Small intestine (tissue), 7 donors: ENCODE measurements at regions not wholly inside any gene's neighbourhood (a gene's known extent, or its start where the extent isn't known, plus 50 kb on each side); places are given as distances from the start of the nearest gene placed in this dataset.
"Not testable (repeated sequence)": the region's sequence is repeated elsewhere in the genome, so short reads cannot be mapped to it uniquely, and the experiment has no call there.

ENCODE experiments used
- DNase-seq, 2 donors: peaks; one replicate each; pipeline versions ENCODE4 v3.0.0 to v3.0.0-alpha.2; 2013
- FAIRE-seq: peaks from 2 replicates; lab custom pipeline; 2012; peaks lifted over from hg19 to GRCh38; lab: Jason Lieb, UNC
- H3K27ac ChIP-seq, 3 donors: one replicate each; pipeline ENCODE4 v1.5.1; 2013; ENCODE audit warnings: low read length in 2 of 3, mild to moderate bottlenecking in 2 of 3, control low read depth in 1 of 3, inconsistent platforms in 1 of 3, low read depth in 1 of 3, moderate library complexity in 1 of 3
- H3K27me3 ChIP-seq, 3 donors: one replicate each; pipeline ENCODE4 v1.6.1; 2013; ENCODE audit warnings: low read length in 3 of 3, inconsistent platforms in 1 of 3; ENCODE audit not compliant: control insufficient read depth in 3 of 3, insufficient read depth in 3 of 3
- H3K36me3 ChIP-seq, 3 donors: one replicate each; pipeline ENCODE4 v1.6.1; 2013; ENCODE audit warnings: low read length in 3 of 3, inconsistent platforms in 1 of 3, low read depth in 1 of 3, mild to moderate bottlenecking in 1 of 3, moderate library complexity in 1 of 3; ENCODE audit not compliant: control insufficient read depth in 3 of 3, insufficient read depth in 2 of 3
- H3K4me1 ChIP-seq, 3 donors: one replicate each; pipeline ENCODE4 v1.6.1; 2013; ENCODE audit warnings: low read length in 2 of 3, inconsistent platforms in 1 of 3, low read depth in 1 of 3, mild to moderate bottlenecking in 1 of 3, moderate library complexity in 1 of 3; ENCODE audit not compliant: control insufficient read depth in 3 of 3, insufficient read depth in 2 of 3
- H3K4me3 ChIP-seq, 3 donors: one replicate each; pipeline ENCODE4 v1.5.1; 2013; ENCODE audit warnings: low read length in 3 of 3, control low read depth in 1 of 3, inconsistent platforms in 1 of 3, low read depth in 1 of 3, mild to moderate bottlenecking in 1 of 3, moderate library complexity in 1 of 3
- H3K9me3 ChIP-seq, 2 donors: one replicate each; pipeline ENCODE4 v1.6.1; 2013; ENCODE audit warnings: low read depth in 1 of 2, low read length in 1 of 2; ENCODE audit not compliant: control insufficient read depth in 2 of 2, insufficient read depth in 1 of 2
- WGBS, 3 donors: extraction: QIAGEN DNeasy Blood & Tissue Kit; methylation state at CpG; one replicate each; pipeline ENCODE4 v1.1.7; 2013; 5-methylcytosine and 5-hydroxymethylcytosine counted together
- donor health status: healthy with polysubstance abuse.
- donor health status: control.
- donor health status: control.
- donor health status: Bipolar disorder and iron deficiency.
- donor health status: healthy.

- no peaks in the 10 kb centered on the region for H3K9me3 ChIP-seq
- 86 to 97% (median 88%) methylated on average over 1 of the region's 1 CpG for WGBS, 3 donors
- H3K36me3 ChIP-seq, result no peaks in the 10 kb centered on the region
- DNase-seq, result no peak
- H3K27me3 ChIP-seq, result no peaks in the 10 kb centered on the region
- H3K4me3 ChIP-seq, result no peak overlapping the region
- no peak for FAIRE-seq
- H3K27ac ChIP-seq, result no peak overlapping the region
- H3K4me1 ChIP-seq, result no peaks in the 10 kb centered on the region
These were observed 54.9 kb upstream of the NLGN1 start for GRCh38 chr3:173342679-173343078.

- H3K27me3 ChIP-seq, result no peaks in the 10 kb centered on the region
- H3K4me3 ChIP-seq, result no peak overlapping the region
- H3K27ac ChIP-seq, result no peak overlapping the region
- H3K9me3 ChIP-seq, result no peaks in the 10 kb centered on the region
- WGBS, 3 donors, result 45 to 53% (median 46%) methylated on average over 2 of the region's 2 CpGs
- no peak for FAIRE-seq
- H3K4me1 ChIP-seq, result no peaks in the 10 kb centered on the region
- no peaks in the 10 kb centered on the region for H3K36me3 ChIP-seq
- DNase-seq, result no peak
These were observed 56.9 kb upstream of the NLGN1 start for GRCh38 chr3:173340626-173341025.

DNA sequence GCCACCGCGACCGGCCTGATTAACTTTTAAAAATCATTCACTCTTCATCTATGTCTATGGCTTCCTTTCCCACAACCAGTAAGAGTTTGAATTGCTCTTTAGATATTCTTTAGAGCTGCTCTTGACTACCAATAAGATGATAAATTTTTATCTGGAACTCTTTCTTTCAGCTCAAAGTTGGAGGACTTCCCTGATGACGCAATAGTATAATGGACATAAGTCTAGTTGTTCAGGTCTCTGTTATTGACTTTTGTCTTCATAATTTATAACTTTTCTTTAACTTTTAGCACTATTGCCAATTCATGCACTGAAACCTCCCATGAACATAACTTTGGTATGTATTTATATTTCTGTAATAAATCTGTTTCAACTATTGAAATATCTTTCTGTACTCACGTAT lies 61.3 kb upstream of the NLGN1 start:
- H3K4me1 ChIP-seq, result no peaks in the 10 kb centered on the region
- H3K36me3 ChIP-seq, result no peaks in the 10 kb centered on the region
- FAIRE-seq (no peak), DNase-seq (no peak)
- no peaks in the 10 kb centered on the region for H3K27me3 ChIP-seq
- no peak overlapping the region for H3K4me3 ChIP-seq
- no peaks in the 10 kb centered on the region for H3K9me3 ChIP-seq
- WGBS, 3 donors, result 92 to 94% (median 93%) methylated on average over 5 of the region's 5 CpGs
- H3K27ac ChIP-seq, result no peak overlapping the region

GRCh38 chr3:173306110-173306509 lies 91.4 kb upstream of the NLGN1 start:
- WGBS, 3 donors, result 30 to 49% (median 36%) methylated on average over 3 of the region's 3 CpGs
- no peak for DNase-seq
- no peaks in the 10 kb centered on the region for H3K27me3 ChIP-seq
- no peak for FAIRE-seq
- H3K9me3 ChIP-seq, result no peaks in the 10 kb centered on the region
- no peak overlapping the region for H3K27ac ChIP-seq
- no peaks in the 10 kb centered on the region for H3K4me1 ChIP-seq
- no peaks in the 10 kb centered on the region for H3K36me3 ChIP-seq
- H3K4me3 ChIP-seq, result no peak overlapping the region

DNA sequence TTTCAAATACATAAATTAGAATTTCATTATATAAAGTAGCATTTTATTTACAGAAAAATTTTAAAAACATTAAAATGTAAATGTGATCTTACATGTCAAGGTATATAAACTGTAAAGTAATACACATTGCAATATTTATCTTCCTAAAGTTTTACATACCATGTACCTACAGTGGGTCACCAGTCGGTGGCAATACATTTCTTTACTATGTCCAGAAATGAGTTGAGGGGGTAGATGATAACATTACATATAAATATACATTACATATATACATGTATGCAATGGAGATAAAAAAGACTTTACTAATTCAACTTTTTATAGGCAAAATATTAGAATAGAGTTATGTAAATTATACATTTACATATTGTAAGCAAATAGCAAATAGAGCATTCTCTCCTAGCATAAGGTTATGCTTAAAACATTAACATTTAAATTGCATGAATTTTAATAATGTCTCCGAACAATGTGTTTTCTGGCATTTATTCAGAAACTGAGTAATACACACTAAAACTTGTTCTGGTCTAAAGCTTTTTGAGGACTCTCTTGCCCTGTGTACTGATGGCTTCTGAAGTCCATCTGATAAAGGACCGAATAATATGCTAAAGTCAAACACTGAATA lies 93.3 kb upstream of the NLGN1 start:
- no peak overlapping the region for H3K4me3 ChIP-seq
- no peaks in the 10 kb centered on the region for H3K27me3 ChIP-seq
- WGBS, 3 donors, result 59 to 82% (median 70%) methylated on average over 3 of the region's 3 CpGs
- DNase-seq (no peak), FAIRE-seq (no peak)
- no peaks in the 10 kb centered on the region for H3K36me3 ChIP-seq
- H3K4me1 ChIP-seq, result no peaks in the 10 kb centered on the region
- H3K27ac ChIP-seq, result no peak overlapping the region
- H3K9me3 ChIP-seq, result no peaks in the 10 kb centered on the region

- WGBS, 3 donors, result 49 to 64% (median 52%) methylated on average over 5 of the region's 5 CpGs
- no peaks in the 10 kb centered on the region for H3K9me3 ChIP-seq
- H3K27me3 ChIP-seq, result no peaks in the 10 kb centered on the region
- FAIRE-seq, result no peak
- no peak overlapping the region for H3K27ac ChIP-seq
- no peak for DNase-seq
- no peaks in the 10 kb centered on the region for H3K36me3 ChIP-seq
- H3K4me3 ChIP-seq, result no peak overlapping the region
- no peaks in the 10 kb centered on the region for H3K4me1 ChIP-seq
These were observed 95.9 kb upstream of the NLGN1 start for GRCh38 chr3:173301647-173302046.

GRCh38 chr3:173289072-173289471 lies 108.5 kb upstream of the NLGN1 start:
- DNase-seq (no peak), FAIRE-seq (no peak)
- H3K36me3 ChIP-seq, result no peaks in the 10 kb centered on the region
- no peaks in the 10 kb centered on the region for H3K9me3 ChIP-seq
- no peaks in the 10 kb centered on the region for H3K4me1 ChIP-seq
- WGBS, 3 donors, result 0 to 40% (median 16%) methylated on average over 1 of the region's 1 CpG
- H3K4me3 ChIP-seq, result no peak overlapping the region
- H3K27me3 ChIP-seq, result no peaks in the 10 kb centered on the region
- no peak overlapping the region for H3K27ac ChIP-seq

DNA sequence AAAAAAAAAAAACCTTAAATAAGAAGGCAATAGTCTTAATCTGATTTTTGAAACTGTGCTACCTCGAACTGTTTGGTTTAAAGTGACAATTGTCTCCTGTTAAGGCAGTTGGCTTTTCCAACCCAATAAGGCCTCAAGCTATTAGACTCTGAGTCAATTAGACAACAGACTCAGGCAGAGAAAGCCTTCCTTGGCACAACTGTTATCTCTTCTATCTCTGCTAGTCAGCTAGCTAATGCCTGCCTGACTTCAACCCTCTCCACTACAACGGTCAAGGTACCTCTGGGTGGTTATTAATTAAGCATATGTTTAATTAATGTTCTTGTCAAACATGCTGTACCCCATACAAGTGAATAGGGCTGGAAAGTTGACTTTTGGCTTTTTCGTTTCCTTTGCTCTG lies 110.2 kb upstream of the NLGN1 start:
- FAIRE-seq (no peak), DNase-seq (no peak)
- Histone ChIP-seq H3K4me1 (no peaks in the 10 kb centered on the region), H3K9me3 (no peaks in the 10 kb centered on the region), H3K27me3 (no peaks in the 10 kb centered on the region), H3K36me3 (no peaks in the 10 kb centered on the region), H3K27ac (no peak overlapping the region), H3K4me3 (no peak overlapping the region)
- WGBS, 3 donors, result 49 to 69% (median 51%) methylated on average over 3 of the region's 3 CpGs

DNA sequence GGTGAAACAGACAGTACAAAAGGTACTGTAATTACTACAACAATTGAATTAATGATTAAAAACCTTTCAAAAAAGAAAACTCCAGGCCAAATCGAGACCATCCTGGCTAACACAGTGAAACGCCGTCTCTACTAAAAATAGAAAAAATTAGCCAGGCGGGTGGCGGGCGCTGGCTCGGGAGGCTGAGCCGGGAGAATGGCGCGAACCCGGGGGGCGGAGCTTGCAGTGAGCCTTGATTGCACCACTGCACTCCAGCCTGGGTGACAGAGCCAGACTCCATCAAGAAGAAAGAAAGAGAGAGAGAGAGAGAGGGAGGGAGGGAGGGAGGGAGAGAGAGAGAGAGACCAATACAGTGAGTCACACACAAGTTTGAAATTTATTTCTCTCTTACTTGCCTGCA lies 111.0 kb upstream of the NLGN1 start:
- not testable (repeated sequence) for H3K4me1 ChIP-seq, H3K4me3 ChIP-seq, H3K9me3 ChIP-seq, H3K27ac ChIP-seq, FAIRE-seq, H3K27me3 ChIP-seq, DNase-seq, H3K36me3 ChIP-seq
- 92 to 97% (median 96%) methylated on average over 12 of the region's 12 CpGs for WGBS, 3 donors
